ENCODE measurements at regions not wholly inside any gene's neighbourhood (a gene's known extent, or its start where the extent isn't known, plus 50 kb on each side); places are given as distances from the start of the nearest gene placed in this dataset.

GRCh38 chr13:80255946-80256345 is 85.0 kb downstream of the SPRY2 start:
- no peaks in the 10 kb centered on the region for H3K4me1 ChIP-seq (ENCODE audit: control insufficient read depth, insufficient read depth, low read length)
- no peaks in the 10 kb centered on the region for H3K9me3 ChIP-seq (ENCODE audit: control insufficient read depth, insufficient read depth, low read length)
- H3K27ac ChIP-seq (ENCODE audit: low read length) = no peak overlapping the region
- no peak overlapping the region for H3K4me3 ChIP-seq (ENCODE audit: low read length)
- H3K27me3 ChIP-seq (ENCODE audit: control insufficient read depth, insufficient read depth, low read length) = no peaks in the 10 kb centered on the region
- DNase-seq (ENCODE audit: low read depth, low spot score) = no peak
- no peaks in the 10 kb centered on the region for H3K36me3 ChIP-seq (ENCODE audit: control insufficient read depth, insufficient read depth, low read length)
- WGBS (ENCODE audit: insufficient coverage, insufficient read length) = no CpG with 5 or more reads among the region's 1 CpG

- H3K4me1 ChIP-seq (ENCODE audit: control insufficient read depth, insufficient read depth, low read length) = no peaks in the 10 kb centered on the region
- WGBS (ENCODE audit: insufficient coverage, insufficient read length) = no CpG with 5 or more reads among the region's 2 CpGs
- no peaks in the 10 kb centered on the region for H3K27me3 ChIP-seq (ENCODE audit: control insufficient read depth, insufficient read depth, low read length)
- H3K9me3 ChIP-seq (ENCODE audit: control insufficient read depth, insufficient read depth, low read length) = no peaks in the 10 kb centered on the region
- H3K4me3 ChIP-seq (ENCODE audit: low read length) = no peak overlapping the region
- H3K27ac ChIP-seq (ENCODE audit: low read length) = no peak overlapping the region
- no peaks in the 10 kb centered on the region for H3K36me3 ChIP-seq (ENCODE audit: control insufficient read depth, insufficient read depth, low read length)
- DNase-seq (ENCODE audit: low read depth, low spot score) = no peak
Measured at GRCh38 chr13:80251403-80251802, 89.5 kb downstream of the SPRY2 start.

- no peak overlapping the region for H3K4me3 ChIP-seq (ENCODE audit: low read length)
- H3K9me3 ChIP-seq (ENCODE audit: control insufficient read depth, insufficient read depth, low read length) = no peaks in the 10 kb centered on the region
- no peaks in the 10 kb centered on the region for H3K36me3 ChIP-seq (ENCODE audit: control insufficient read depth, insufficient read depth, low read length)
- no peaks in the 10 kb centered on the region for H3K27me3 ChIP-seq (ENCODE audit: control insufficient read depth, insufficient read depth, low read length)
- WGBS (ENCODE audit: insufficient coverage, insufficient read length) = 100% methylated on average over 1 of the region's 7 CpGs
- no peaks in the 10 kb centered on the region for H3K4me1 ChIP-seq (ENCODE audit: control insufficient read depth, insufficient read depth, low read length)
- no peak for DNase-seq (ENCODE audit: low read depth, low spot score)
- H3K27ac ChIP-seq (ENCODE audit: low read length) = no peak overlapping the region
Measured at GRCh38 chr13:80250213-80250810, 90.6 kb downstream of the SPRY2 start.

GRCh38 chr13:80249516-80250212 is 91.3 kb downstream of the SPRY2 start:
- WGBS (ENCODE audit: insufficient coverage, insufficient read length) = no CpG with 5 or more reads among the region's 1 CpG
- no peaks in the 10 kb centered on the region for H3K4me1 ChIP-seq (ENCODE audit: control insufficient read depth, insufficient read depth, low read length)
- no peaks in the 10 kb centered on the region for H3K36me3 ChIP-seq (ENCODE audit: control insufficient read depth, insufficient read depth, low read length)
- H3K4me3 ChIP-seq (ENCODE audit: low read length) = no peak overlapping the region
- no peaks in the 10 kb centered on the region for H3K27me3 ChIP-seq (ENCODE audit: control insufficient read depth, insufficient read depth, low read length)
- H3K9me3 ChIP-seq (ENCODE audit: control insufficient read depth, insufficient read depth, low read length) = no peaks in the 10 kb centered on the region
- DNase-seq (ENCODE audit: low read depth, low spot score) = no peak
- H3K27ac ChIP-seq (ENCODE audit: low read length) = no peak overlapping the region

GRCh38 chr13:80245162-80245733 is 95.7 kb downstream of the SPRY2 start:
- Histone ChIP-seq H3K27me3 (ENCODE audit: control insufficient read depth, insufficient read depth, low read length) (no peaks in the 10 kb centered on the region), H3K36me3 (ENCODE audit: control insufficient read depth, insufficient read depth, low read length) (no peaks in the 10 kb centered on the region), H3K27ac (ENCODE audit: low read length) (no peak overlapping the region), H3K4me1 (ENCODE audit: control insufficient read depth, insufficient read depth, low read length) (no peaks in the 10 kb centered on the region), H3K9me3 (ENCODE audit: control insufficient read depth, insufficient read depth, low read length) (no peaks in the 10 kb centered on the region), H3K4me3 (ENCODE audit: low read length) (no peak overlapping the region)
- no CpG with 5 or more reads among the region's 4 CpGs for WGBS (ENCODE audit: insufficient coverage, insufficient read length)
- DNase-seq (ENCODE audit: low read depth, low spot score) = no peak

GRCh38 chr13:80244574-80244973 is 96.4 kb downstream of the SPRY2 start:
- WGBS (ENCODE audit: insufficient coverage, insufficient read length) = 100% methylated on average over 2 of the region's 3 CpGs
- no peak for DNase-seq (ENCODE audit: low read depth, low spot score)
- H3K9me3 ChIP-seq (ENCODE audit: control insufficient read depth, insufficient read depth, low read length) = no peaks in the 10 kb centered on the region
- H3K4me1 ChIP-seq (ENCODE audit: control insufficient read depth, insufficient read depth, low read length) = no peaks in the 10 kb centered on the region
- H3K27ac ChIP-seq (ENCODE audit: low read length) = no peak overlapping the region
- no peaks in the 10 kb centered on the region for H3K27me3 ChIP-seq (ENCODE audit: control insufficient read depth, insufficient read depth, low read length)
- H3K4me3 ChIP-seq (ENCODE audit: low read length) = no peak overlapping the region
- no peaks in the 10 kb centered on the region for H3K36me3 ChIP-seq (ENCODE audit: control insufficient read depth, insufficient read depth, low read length)

- DNase-seq (ENCODE audit: low read depth, low spot score) = no peak
- no peaks in the 10 kb centered on the region for H3K36me3 ChIP-seq (ENCODE audit: control insufficient read depth, insufficient read depth, low read length)
- H3K27ac ChIP-seq (ENCODE audit: low read length) = no peak overlapping the region
- H3K4me1 ChIP-seq (ENCODE audit: control insufficient read depth, insufficient read depth, low read length) = no peaks in the 10 kb centered on the region
- no peak overlapping the region for H3K4me3 ChIP-seq (ENCODE audit: low read length)
- no peaks in the 10 kb centered on the region for H3K9me3 ChIP-seq (ENCODE audit: control insufficient read depth, insufficient read depth, low read length)
- no peaks in the 10 kb centered on the region for H3K27me3 ChIP-seq (ENCODE audit: control insufficient read depth, insufficient read depth, low read length)
Measured at GRCh38 chr13:80242728-80243427, 98.0 kb downstream of the SPRY2 start.

GRCh38 chr13:80239571-80240255 is 101.2 kb downstream of the SPRY2 start:
- no peak for DNase-seq (ENCODE audit: low read depth, low spot score)
- Histone ChIP-seq H3K36me3 (ENCODE audit: control insufficient read depth, insufficient read depth, low read length) (no peaks in the 10 kb centered on the region), H3K27ac (ENCODE audit: low read length) (no peak overlapping the region), H3K4me3 (ENCODE audit: low read length) (no peak overlapping the region), H3K9me3 (ENCODE audit: control insufficient read depth, insufficient read depth, low read length) (no peaks in the 10 kb centered on the region), H3K4me1 (ENCODE audit: control insufficient read depth, insufficient read depth, low read length) (no peaks in the 10 kb centered on the region), H3K27me3 (ENCODE audit: control insufficient read depth, insufficient read depth, low read length) (no peaks in the 10 kb centered on the region)
- no CpG with 5 or more reads among the region's 3 CpGs for WGBS (ENCODE audit: insufficient coverage, insufficient read length)

- Histone ChIP-seq H3K27ac (ENCODE audit: low read length) (no peak overlapping the region), H3K9me3 (ENCODE audit: control insufficient read depth, insufficient read depth, low read length) (no peaks in the 10 kb centered on the region), H3K36me3 (ENCODE audit: control insufficient read depth, insufficient read depth, low read length) (no peaks in the 10 kb centered on the region), H3K4me1 (ENCODE audit: control insufficient read depth, insufficient read depth, low read length) (no peaks in the 10 kb centered on the region), H3K27me3 (ENCODE audit: control insufficient read depth, insufficient read depth, low read length) (no peaks in the 10 kb centered on the region), H3K4me3 (ENCODE audit: low read length) (no peak overlapping the region)
- no peak for DNase-seq (ENCODE audit: low read depth, low spot score)
Measured at GRCh38 chr13:80239116-80239515, 101.8 kb downstream of the SPRY2 start.

- Histone ChIP-seq H3K36me3 (ENCODE audit: control insufficient read depth, insufficient read depth, low read length) (no peaks in the 10 kb centered on the region), H3K4me3 (ENCODE audit: low read length) (no peak overlapping the region), H3K9me3 (ENCODE audit: control insufficient read depth, insufficient read depth, low read length) (no peaks in the 10 kb centered on the region), H3K4me1 (ENCODE audit: control insufficient read depth, insufficient read depth, low read length) (no peaks in the 10 kb centered on the region), H3K27ac (ENCODE audit: low read length) (no peak overlapping the region), H3K27me3 (ENCODE audit: control insufficient read depth, insufficient read depth, low read length) (no peaks in the 10 kb centered on the region)
- no peak for DNase-seq (ENCODE audit: low read depth, low spot score)
Measured at GRCh38 chr13:80237646-80238045, 103.3 kb downstream of the SPRY2 start.
